ENCODE measurements at regions not wholly inside any gene's neighbourhood (a gene's known extent, or its start where the extent isn't known, plus 50 kb on each side); places are given as distances from the start of the nearest gene placed in this dataset.

DNA sequence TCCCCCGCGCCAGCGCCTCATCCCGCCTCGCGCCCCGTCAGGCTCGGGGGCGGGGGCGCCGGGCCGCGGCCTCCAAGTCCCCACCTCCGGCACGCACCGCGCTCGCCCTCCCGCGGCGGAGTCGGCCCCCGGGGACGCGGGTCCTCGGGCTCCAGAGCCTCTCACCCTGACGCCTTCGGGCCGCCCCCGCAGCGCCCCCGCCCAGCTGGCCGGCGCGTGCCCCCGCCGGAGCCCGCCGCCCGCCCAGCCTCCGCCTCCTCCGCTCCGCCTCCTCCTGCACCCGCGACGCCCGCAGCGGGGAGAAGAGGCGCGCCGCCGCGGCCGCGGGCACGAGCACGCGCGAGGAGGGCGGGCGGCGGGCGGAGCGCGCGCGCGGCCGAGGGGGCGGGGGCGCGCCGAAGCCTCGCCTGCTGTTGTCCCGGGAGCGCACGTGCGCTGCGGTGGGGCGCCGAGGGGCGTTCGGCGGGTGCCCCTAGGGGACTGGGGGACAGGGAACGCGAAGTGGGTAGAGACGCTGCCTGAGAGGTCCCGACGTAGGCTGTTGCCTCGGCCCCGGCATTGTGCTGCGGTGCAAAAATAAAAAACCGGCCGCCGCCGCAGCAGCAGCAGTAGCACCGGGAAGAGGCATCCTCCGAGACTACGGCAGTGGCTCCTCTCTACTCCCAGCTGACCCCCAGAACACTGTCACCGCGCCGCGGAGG is 87.4 kb upstream of the ARHGAP32 start (continued):
- TF ChIP-seq, protein P1, sequence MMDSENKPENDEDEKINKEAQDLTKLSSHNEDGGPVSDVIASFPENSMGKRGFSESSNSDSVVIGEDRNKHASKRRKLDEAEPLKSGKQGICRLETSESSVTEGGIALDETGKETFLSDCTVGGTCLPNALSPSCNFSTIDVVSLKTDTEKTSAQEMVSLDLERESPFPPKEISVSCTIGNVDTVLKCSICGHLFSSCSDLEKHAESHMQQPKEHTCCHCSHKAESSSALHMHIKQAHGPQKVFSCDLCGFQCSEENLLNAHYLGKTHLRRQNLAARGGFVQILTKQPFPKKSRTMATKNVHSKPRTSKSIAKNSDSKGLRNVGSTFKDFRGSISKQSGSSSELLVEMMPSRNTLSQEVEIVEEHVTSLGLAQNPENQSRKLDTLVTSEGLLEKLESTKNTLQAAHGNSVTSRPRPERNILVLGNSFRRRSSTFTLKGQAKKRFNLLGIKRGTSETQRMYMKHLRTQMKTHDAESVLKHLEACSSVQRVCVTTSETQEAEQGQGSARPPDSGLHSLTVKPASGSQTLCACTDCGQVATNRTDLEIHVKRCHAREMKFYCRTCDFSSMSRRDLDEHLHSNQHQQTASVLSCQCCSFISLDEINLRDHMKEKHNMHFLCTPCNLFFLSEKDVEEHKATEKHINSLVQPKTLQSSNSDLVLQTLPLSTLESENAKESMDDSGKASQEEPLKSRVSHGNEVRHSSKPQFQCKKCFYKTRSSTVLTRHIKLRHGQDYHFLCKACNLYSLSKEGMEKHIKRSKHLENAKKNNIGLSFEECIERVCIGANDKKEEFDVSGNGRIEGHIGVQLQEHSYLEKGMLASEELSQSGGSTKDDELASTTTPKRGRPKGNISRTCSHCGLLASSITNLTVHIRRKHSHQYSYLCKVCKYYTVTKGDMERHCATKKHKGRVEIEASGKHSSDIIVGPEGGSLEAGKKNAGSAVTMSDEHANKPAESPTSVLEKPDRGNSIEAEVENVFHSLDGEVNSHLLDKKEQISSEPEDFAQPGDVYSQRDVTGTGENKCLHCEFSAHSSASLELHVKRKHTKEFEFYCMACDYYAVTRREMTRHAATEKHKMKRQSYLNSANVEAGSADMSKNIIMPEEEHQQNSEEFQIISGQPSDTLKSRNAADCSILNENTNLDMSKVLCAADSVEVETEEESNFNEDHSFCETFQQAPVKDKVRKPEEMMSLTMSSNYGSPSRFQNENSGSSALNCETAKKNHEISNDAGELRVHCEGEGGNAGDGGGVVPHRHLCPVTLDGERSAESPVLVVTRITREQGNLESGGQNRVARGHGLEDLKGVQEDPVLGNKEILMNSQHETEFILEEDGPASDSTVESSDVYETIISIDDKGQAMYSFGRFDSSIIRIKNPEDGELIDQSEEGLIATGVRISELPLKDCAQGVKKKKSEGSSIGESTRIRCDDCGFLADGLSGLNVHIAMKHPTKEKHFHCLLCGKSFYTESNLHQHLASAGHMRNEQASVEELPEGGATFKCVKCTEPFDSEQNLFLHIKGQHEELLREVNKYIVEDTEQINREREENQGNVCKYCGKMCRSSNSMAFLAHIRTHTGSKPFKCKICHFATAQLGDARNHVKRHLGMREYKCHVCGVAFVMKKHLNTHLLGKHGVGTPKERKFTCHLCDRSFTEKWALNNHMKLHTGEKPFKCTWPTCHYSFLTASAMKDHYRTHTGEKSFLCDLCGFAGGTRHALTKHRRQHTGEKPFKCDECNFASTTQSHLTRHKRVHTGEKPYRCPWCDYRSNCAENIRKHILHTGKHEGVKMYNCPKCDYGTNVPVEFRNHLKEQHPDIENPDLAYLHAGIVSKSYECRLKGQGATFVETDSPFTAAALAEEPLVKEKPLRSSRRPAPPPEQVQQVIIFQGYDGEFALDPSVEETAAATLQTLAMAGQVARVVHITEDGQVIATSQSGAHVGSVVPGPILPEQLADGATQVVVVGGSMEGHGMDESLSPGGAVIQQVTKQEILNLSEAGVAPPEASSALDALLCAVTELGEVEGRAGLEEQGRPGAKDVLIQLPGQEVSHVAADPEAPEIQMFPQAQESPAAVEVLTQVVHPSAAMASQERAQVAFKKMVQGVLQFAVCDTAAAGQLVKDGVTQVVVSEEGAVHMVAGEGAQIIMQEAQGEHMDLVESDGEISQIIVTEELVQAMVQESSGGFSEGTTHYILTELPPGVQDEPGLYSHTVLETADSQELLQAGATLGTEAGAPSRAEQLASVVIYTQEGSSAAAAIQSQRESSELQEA (CRISPR knock-in tag; IDR thresholded peaks at IDR 0.05; ENCODE audit: not compliant biosample characterization) = peak; percentile 40
- TF ChIP-seq MBD4 (IDR thresholded peaks at IDR 0.05; ENCODE audit: borderline replicate concordance, low read length) = no peak
- no peak for TF ChIP-seq MED13 (CRISPR knock-in tag; IDR thresholded peaks at IDR 0.05)
- TF ChIP-seq ZNF614 (CRISPR knock-in tag; IDR thresholded peaks at IDR 0.05; ENCODE audit: borderline replicate concordance) = no peak
- TF ChIP-seq, protein P2, sequence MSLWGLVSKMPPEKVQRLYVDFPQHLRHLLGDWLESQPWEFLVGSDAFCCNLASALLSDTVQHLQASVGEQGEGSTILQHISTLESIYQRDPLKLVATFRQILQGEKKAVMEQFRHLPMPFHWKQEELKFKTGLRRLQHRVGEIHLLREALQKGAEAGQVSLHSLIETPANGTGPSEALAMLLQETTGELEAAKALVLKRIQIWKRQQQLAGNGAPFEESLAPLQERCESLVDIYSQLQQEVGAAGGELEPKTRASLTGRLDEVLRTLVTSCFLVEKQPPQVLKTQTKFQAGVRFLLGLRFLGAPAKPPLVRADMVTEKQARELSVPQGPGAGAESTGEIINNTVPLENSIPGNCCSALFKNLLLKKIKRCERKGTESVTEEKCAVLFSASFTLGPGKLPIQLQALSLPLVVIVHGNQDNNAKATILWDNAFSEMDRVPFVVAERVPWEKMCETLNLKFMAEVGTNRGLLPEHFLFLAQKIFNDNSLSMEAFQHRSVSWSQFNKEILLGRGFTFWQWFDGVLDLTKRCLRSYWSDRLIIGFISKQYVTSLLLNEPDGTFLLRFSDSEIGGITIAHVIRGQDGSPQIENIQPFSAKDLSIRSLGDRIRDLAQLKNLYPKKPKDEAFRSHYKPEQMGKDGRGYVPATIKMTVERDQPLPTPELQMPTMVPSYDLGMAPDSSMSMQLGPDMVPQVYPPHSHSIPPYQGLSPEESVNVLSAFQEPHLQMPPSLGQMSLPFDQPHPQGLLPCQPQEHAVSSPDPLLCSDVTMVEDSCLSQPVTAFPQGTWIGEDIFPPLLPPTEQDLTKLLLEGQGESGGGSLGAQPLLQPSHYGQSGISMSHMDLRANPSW (CRISPR knock-in tag; IDR thresholded peaks at IDR 0.05; ENCODE audit: borderline replicate concordance) = no peak
- no peak; the same call in 1 of the 2 replicates for TF ChIP-seq RXRA (CRISPR knock-in tag; IDR thresholded peaks at IDR 0.05)
- TF ChIP-seq NR2C2 (CRISPR knock-in tag; IDR thresholded peaks at IDR 0.05; ENCODE audit: borderline replicate concordance) = no peak
- TF ChIP-seq PLRG1 (conservative IDR thresholded peaks at IDR 0.05) = no peak
- no peak for TF ChIP-seq ZNF138 (CRISPR knock-in tag; IDR thresholded peaks at IDR 0.05; ENCODE audit: low read depth)
- TF ChIP-seq, protein P3, sequence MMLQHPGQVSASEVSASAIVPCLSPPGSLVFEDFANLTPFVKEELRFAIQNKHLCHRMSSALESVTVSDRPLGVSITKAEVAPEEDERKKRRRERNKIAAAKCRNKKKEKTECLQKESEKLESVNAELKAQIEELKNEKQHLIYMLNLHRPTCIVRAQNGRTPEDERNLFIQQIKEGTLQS (CRISPR knock-in tag; IDR thresholded peaks at IDR 0.05) = no peak
- TF ChIP-seq ZSCAN30 (CRISPR knock-in tag; IDR thresholded peaks at IDR 0.05) = no peak
- peak; percentile 64 for TF ChIP-seq POLR2AphosphoS5 (IDR thresholded peaks at IDR 0.05; ENCODE audit: low read depth, low read length)
- TF ChIP-seq ZNF460 (CRISPR knock-in tag; IDR thresholded peaks at IDR 0.05; ENCODE audit: borderline replicate concordance) = no peak
- TF ChIP-seq CENPT (CRISPR knock-in tag; IDR thresholded peaks at IDR 0.05; ENCODE audit: low read depth) = no peak
- no peak for TF ChIP-seq CHD2 (IDR thresholded peaks at IDR 0.05; ENCODE audit: low read depth, low read length)
- peak; percentile 73 for TF ChIP-seq PHF8 (CRISPR knock-in tag; IDR thresholded peaks at IDR 0.05)
- TF ChIP-seq, protein P4, sequence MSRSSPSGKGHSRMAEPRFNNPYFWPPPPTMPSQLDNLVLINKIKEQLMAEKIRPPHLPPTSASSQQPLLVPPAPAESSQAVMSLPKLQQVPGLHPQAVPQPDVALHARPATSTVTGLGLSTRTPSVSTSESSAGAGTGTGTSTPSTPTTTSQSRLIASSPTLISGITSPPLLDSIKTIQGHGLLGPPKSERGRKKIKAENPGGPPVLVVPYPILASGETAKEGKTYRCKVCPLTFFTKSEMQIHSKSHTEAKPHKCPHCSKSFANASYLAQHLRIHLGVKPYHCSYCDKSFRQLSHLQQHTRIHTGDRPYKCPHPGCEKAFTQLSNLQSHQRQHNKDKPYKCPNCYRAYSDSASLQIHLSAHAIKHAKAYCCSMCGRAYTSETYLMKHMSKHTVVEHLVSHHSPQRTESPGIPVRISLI (CRISPR knock-in tag; IDR thresholded peaks at IDR 0.05; ENCODE audit: borderline replicate concordance) = no peak

Data from HepG2 (cell line).